Smooth muscle cell (in vitro differentiated cells): ENCODE measurements at regions not wholly inside any gene's neighbourhood (a gene's known extent, or its start where the extent isn't known, plus 50 kb on each side); places are given as distances from the start of the nearest gene placed in this dataset.

Experiments used
- DNase-seq: peaks from one replicate; lab custom pipeline; 2025; ENCODE audit not compliant: unreplicated experiment; lab: John Stamatoyannopoulos, UW
- H2AFZ ChIP-seq: fragments of 200-600 bp; sonication (generic); 2 replicates; pipeline ENCODE4 v1.6.0; 2016; ENCODE audit warnings: antibody characterized with exemption, low read depth, mild to moderate bottlenecking
- H3F3A ChIP-seq: fragments of 200-600 bp; sonication (generic); 2 replicates; pipeline ENCODE4 v1.6.0; 2017; ENCODE audit warnings: antibody characterized with exemption, low read depth
- H3K27ac ChIP-seq: fragments of 200-600 bp; sonication (generic); 2 replicates; pipeline ENCODE4 v1.5.1; 2016; ENCODE audit warnings: low read depth, mild to moderate bottlenecking
- H3K27me3 ChIP-seq: fragments of 200-600 bp; sonication (generic); 2 replicates; pipeline ENCODE4 v1.6.1; 2016; ENCODE audit warnings: low read depth, mild to moderate bottlenecking
- H3K36me3 ChIP-seq: fragments of 200-600 bp; sonication (generic); 2 replicates; pipeline ENCODE4 v1.5.1; 2016; ENCODE audit warnings: low read depth
- H3K4me1 ChIP-seq: fragments of 200-600 bp; sonication (generic); 2 replicates; pipeline ENCODE4 v1.5.1; 2016; ENCODE audit warnings: low read depth
- H3K4me2 ChIP-seq: fragments of 200-600 bp; sonication (generic); 2 replicates; pipeline ENCODE4 v1.6.0; 2016; ENCODE audit warnings: mild to moderate bottlenecking
- H3K4me3 ChIP-seq: fragments of 200-600 bp; sonication (generic); 2 replicates; pipeline ENCODE4 v1.5.1; 2016; ENCODE audit warnings: mild to moderate bottlenecking
- H3K79me2 ChIP-seq: fragments of 200-600 bp; sonication (generic); 2 replicates; pipeline ENCODE4 v1.6.0; 2016; ENCODE audit warnings: low read depth, mild to moderate bottlenecking
- H3K9ac ChIP-seq: fragments of 200-600 bp; sonication (generic); 2 replicates; pipeline ENCODE4 v1.6.0; 2016; ENCODE audit warnings: low read depth
- H3K9me3 ChIP-seq: fragments of 200-600 bp; sonication (generic); replicated peaks from 2 replicates; pipeline ENCODE4 v1.5.1; 2016; ENCODE audit warnings: low read depth
- H4K20me1 ChIP-seq: fragments of 200-600 bp; sonication (generic); 2 replicates; pipeline ENCODE4 v1.6.0; 2016; ENCODE audit warnings: low read depth
- WGBS: methylation state at CpG from one replicate; pipeline ENCODE4 v1.1.7; 2016; ENCODE audit warnings: low lambda C conversion rate; 5-methylcytosine and 5-hydroxymethylcytosine counted together
- TF ChIP-seq, protein P1 (sequence below): fragments of 200-600 bp; sonication (generic); IDR thresholded peaks from 2 replicates; pipeline ENCODE4 v1.5.1; 2017; ENCODE audit warnings: borderline replicate concordance, mild to moderate bottlenecking, antibody characterized with exemption; ENCODE audit not compliant: insufficient read depth, poor library complexity, severe bottlenecking

DNA sequence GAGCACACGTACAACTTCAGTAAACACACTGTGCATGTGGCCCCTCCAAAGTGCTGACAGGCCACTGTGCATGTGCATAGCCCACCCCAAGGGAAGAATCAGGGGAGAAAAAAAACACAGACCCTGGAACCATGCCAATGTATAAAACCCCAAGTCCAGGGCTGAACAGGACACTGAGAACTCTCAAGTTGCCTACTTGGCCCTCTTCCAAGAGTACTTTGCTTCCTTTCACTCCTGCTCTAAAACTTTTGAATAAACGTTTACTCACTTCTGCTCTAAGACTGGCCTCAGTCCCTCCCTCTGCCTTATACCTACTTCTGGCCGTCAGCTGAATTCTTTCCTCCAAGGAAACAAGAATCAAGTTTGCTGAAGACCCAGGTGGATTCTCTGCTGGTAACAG, 77.7 kb upstream of the NFIB start:
- Histone ChIP-seq H3K27me3 (no peaks in the 10 kb centered on the region), H3K4me1 (no peaks in the 10 kb centered on the region), H3K9ac (no peak overlapping the region)

DNA sequence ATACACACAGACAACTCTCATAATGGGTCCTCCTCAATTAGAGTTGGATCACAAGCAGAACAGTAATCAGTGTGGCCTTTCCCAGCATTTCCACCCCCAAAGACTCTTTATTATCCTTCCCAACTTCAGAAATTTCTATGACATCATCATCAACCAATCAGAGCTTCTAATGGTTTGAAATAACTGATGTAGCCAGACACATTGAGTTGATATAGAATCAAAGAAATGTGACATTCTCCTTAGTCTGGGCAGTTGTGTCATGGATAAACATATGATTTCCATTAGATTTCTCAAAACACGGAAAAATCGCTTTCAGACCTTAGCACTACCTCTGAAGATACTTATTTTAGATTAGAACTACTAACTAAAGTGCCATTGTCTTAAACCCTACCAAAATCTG, 75.7 kb upstream of the NFIB start:
- Histone ChIP-seq H3K9me3 (no peaks in the 10 kb centered on the region), H2AFZ (no peak overlapping the region), H3K27ac (no peak overlapping the region), H3K4me2 (no peak overlapping the region), H3K4me3 (no peak overlapping the region), H3K27me3 (no peaks in the 10 kb centered on the region), H3K36me3 (no peaks in the 10 kb centered on the region), H3F3A (no peaks in the 10 kb centered on the region), H3K9ac (no peak overlapping the region), H3K4me1 (no peaks in the 10 kb centered on the region), H3K79me2 (no peaks in the 10 kb centered on the region), H4K20me1 (no peaks in the 10 kb centered on the region)
- no peak for DNase-seq
- TF ChIP-seq, protein P1, sequence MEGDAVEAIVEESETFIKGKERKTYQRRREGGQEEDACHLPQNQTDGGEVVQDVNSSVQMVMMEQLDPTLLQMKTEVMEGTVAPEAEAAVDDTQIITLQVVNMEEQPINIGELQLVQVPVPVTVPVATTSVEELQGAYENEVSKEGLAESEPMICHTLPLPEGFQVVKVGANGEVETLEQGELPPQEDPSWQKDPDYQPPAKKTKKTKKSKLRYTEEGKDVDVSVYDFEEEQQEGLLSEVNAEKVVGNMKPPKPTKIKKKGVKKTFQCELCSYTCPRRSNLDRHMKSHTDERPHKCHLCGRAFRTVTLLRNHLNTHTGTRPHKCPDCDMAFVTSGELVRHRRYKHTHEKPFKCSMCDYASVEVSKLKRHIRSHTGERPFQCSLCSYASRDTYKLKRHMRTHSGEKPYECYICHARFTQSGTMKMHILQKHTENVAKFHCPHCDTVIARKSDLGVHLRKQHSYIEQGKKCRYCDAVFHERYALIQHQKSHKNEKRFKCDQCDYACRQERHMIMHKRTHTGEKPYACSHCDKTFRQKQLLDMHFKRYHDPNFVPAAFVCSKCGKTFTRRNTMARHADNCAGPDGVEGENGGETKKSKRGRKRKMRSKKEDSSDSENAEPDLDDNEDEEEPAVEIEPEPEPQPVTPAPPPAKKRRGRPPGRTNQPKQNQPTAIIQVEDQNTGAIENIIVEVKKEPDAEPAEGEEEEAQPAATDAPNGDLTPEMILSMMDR = no peak
- WGBS = 100% methylated on average over 2 of the region's 2 CpGs

More for the DNA sequence above, 77.7 kb upstream of the NFIB start:
- Histone ChIP-seq H3K79me2 (no peaks in the 10 kb centered on the region), H3K4me2 (no peak overlapping the region), H4K20me1 (no peaks in the 10 kb centered on the region), H3F3A (no peaks in the 10 kb centered on the region), H3K36me3 (no peaks in the 10 kb centered on the region), H3K27ac (no peak overlapping the region), H3K9me3 (no peaks in the 10 kb centered on the region), H2AFZ (no peak overlapping the region), H3K4me3 (no peak overlapping the region)
- DNase-seq = no peak
- TF ChIP-seq, protein P1 = no peak
- WGBS = 77% methylated on average over 3 of the region's 3 CpGs

DNA sequence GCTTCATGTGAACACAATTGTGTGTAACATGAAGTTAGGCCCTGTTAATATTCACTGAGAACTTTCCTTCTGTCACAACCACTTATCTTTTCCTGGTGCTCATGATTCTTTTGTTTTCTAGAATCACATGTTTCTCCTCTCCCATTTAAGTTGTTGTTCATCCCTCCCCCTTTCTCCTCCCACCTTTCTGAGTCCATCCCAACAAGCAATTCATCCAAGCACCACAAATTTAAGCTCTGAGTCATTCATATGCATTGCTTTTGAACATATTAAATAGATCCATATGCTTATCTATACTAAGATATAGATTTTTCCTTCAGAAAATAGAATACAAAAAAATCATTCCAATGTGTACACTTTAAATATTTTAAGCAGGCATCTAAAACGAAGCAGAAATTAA, 75.2 kb upstream of the NFIB start:
- 90% methylated on average over 1 of the region's 1 CpG for WGBS
- Histone ChIP-seq H3K9me3 (no peaks in the 10 kb centered on the region), H3K27me3 (no peaks in the 10 kb centered on the region)

DNA sequence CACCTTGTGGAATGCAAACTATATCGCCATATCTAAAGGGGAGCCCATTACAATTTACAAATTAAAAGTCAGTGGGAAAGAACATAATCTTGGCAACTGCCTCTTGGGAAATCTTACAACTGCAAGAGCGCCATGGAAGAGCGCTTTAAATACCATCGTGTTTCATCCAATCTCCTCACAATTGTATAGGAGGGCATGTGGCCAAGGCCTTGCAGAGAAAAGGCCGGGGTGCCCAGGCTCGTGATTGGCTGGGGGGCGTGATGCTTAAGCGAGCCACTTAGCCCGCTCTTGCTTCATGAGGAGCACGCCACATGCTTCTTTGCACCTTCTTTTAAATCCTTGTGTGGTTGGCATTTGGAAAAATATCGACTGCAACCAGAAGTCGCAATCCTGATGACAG, 69.8 kb upstream of the NFIB start:
- H3K36me3 ChIP-seq = no peaks in the 10 kb centered on the region
- H3K4me3 ChIP-seq = no peak overlapping the region
- H3K4me2 ChIP-seq = no peak overlapping the region
- H2AFZ ChIP-seq = no peak overlapping the region
- no peaks in the 10 kb centered on the region for H3F3A ChIP-seq
- no peaks in the 10 kb centered on the region for H3K79me2 ChIP-seq
- no peak overlapping the region for H3K9ac ChIP-seq
- no peaks in the 10 kb centered on the region for H3K9me3 ChIP-seq
- TF ChIP-seq, protein P1 = no peak
- no peaks in the 10 kb centered on the region for H3K4me1 ChIP-seq
- H4K20me1 ChIP-seq = no peaks in the 10 kb centered on the region
- no peaks in the 10 kb centered on the region for H3K27me3 ChIP-seq
- DNase-seq = no peak
- WGBS = 90% methylated on average over 12 of the region's 12 CpGs
- H3K27ac ChIP-seq = no peak overlapping the region

More for the DNA sequence above, 75.2 kb upstream of the NFIB start:
- TF ChIP-seq, protein P1 = no peak
- Histone ChIP-seq H3K4me2 (no peak overlapping the region), H3K4me1 (no peaks in the 10 kb centered on the region), H4K20me1 (no peaks in the 10 kb centered on the region), H3F3A (no peaks in the 10 kb centered on the region), H3K9ac (no peak overlapping the region), H2AFZ (no peak overlapping the region), H3K27ac (no peak overlapping the region), H3K4me3 (no peak overlapping the region), H3K79me2 (no peaks in the 10 kb centered on the region), H3K36me3 (no peaks in the 10 kb centered on the region)
- DNase-seq = no peak
